Esophagus squamous epithelium (tissue), 5 donors: ENCODE measurements at regions not wholly inside any gene's neighbourhood (a gene's known extent, or its start where the extent isn't known, plus 50 kb on each side); places are given as distances from the start of the nearest gene placed in this dataset.

Source experiments
- DNase-seq: peaks from one replicate; lab custom pipeline; 2025; lab: John Stamatoyannopoulos, UW
- H3K27ac ChIP-seq, 4 donors: fragments of 200-600 bp; sonication (generic); one replicate each; pipeline ENCODE4 v1.5.1; 2016 to 2019; ENCODE audit warnings: mild to moderate bottlenecking in 1 of 4
- H3K27me3 ChIP-seq, 4 donors: fragments of 200-600 bp; sonication (generic); 1 replicate in 3 of 4; 2 replicates in 1 of 4; pipeline versions ENCODE4 v1.5.1 to v1.6.0; 2017 to 2021; ENCODE audit warnings: antibody characterized with exemption in 1 of 4
- H3K36me3 ChIP-seq, 3 donors: fragments of 200-600 bp; sonication (generic); one replicate each; pipeline ENCODE4 v1.5.1; 2016 to 2019
- H3K4me1 ChIP-seq, 3 donors: fragments of 200-600 bp; sonication (generic); one replicate each; pipeline ENCODE4 v1.5.1; 2017 to 2019
- H3K4me3 ChIP-seq, 4 donors: fragments of 200-600 bp; sonication (generic); 1 replicate in 3 of 4; 2 replicates in 1 of 4; pipeline ENCODE4 v1.5.1; 2016 to 2019; ENCODE audit warnings: mild to moderate bottlenecking in 2 of 4, moderate library complexity in 1 of 4
- H3K9me3 ChIP-seq, 3 donors: fragments of 200-600 bp; sonication (generic); one replicate each; pipeline ENCODE4 v1.5.1; 2016 to 2019
- POLR2A ChIP-seq, 4 donors: fragments of 450-650 bp; IDR thresholded peaks; one replicate each; pipeline ENCODE4 v1.6.1; 2017; ENCODE audit warnings: antibody characterized with exemption in 4 of 4, mild to moderate bottlenecking in 4 of 4, moderate library complexity in 3 of 4
- WGBS, 2 donors: methylation state at CpG; one replicate each; pipeline ENCODE4 v1.1.5; 2018; 5-methylcytosine and 5-hydroxymethylcytosine counted together
- intact Hi-C: fragments of 100-400 bp; cut with DNase I; formaldehyde crosslinking; loops from one replicate; pipeline ENCODE4 v1.15.0; 2022
- TF ChIP-seq, protein P1 (sequence below), 6 experiments: fragments of 450-650 bp in 4 of 6; fragments of 200-600 bp in 2 of 6; sonication (generic) in 2 of 6; IDR thresholded peaks; one replicate each; pipeline ENCODE4 v1.5.1; 2016 to 2019; ENCODE audit warnings: antibody characterized with exemption in 6 of 6, mild to moderate bottlenecking in 4 of 6, moderate library complexity in 4 of 6
- donor health status: DM: yes; HTN: yes; CAD: no.

DNA sequence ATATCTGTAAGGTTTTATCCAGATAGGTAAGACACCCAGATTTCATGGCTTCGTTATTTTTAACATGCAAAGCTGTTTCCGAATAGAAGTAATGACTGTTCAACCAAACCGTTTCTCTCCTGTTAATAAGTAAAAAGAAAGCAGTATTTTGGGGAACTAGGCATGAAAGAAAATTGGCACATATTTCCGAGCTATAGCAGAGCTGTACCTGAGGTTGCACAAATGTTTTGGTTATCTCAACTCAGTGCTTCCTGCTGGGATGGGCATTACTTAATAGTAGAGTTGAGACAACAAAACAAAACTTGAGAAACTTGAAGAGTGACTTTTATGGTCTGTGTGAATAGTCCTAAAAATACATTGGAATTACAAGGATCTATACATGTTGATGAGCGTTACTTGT is 564.3 kb upstream of the SORCS1 start:
- Histone ChIP-seq H3K27ac (no peak overlapping the region), H3K4me3 (no peak overlapping the region), H3K9me3 (peaks cover 0 to 20% (median 11%) of the 10 kb centered on the region in 3 donors), H3K27me3 (no peaks in the 10 kb centered on the region), H3K4me1 (no peaks in the 10 kb centered on the region), H3K36me3 (no peaks in the 10 kb centered on the region)
- WGBS, 2 donors, result 25 to 39% methylated on average over 5 of the region's 5 CpGs
- intact Hi-C loops, result no loop called here
- DNase-seq, result no peak
- TF ChIP-seq, protein P1, sequence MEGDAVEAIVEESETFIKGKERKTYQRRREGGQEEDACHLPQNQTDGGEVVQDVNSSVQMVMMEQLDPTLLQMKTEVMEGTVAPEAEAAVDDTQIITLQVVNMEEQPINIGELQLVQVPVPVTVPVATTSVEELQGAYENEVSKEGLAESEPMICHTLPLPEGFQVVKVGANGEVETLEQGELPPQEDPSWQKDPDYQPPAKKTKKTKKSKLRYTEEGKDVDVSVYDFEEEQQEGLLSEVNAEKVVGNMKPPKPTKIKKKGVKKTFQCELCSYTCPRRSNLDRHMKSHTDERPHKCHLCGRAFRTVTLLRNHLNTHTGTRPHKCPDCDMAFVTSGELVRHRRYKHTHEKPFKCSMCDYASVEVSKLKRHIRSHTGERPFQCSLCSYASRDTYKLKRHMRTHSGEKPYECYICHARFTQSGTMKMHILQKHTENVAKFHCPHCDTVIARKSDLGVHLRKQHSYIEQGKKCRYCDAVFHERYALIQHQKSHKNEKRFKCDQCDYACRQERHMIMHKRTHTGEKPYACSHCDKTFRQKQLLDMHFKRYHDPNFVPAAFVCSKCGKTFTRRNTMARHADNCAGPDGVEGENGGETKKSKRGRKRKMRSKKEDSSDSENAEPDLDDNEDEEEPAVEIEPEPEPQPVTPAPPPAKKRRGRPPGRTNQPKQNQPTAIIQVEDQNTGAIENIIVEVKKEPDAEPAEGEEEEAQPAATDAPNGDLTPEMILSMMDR (IDR thresholded peaks at IDR 0.05), result no peak
- no peak for TF ChIP-seq POLR2A (IDR thresholded peaks at IDR 0.05)

DNA sequence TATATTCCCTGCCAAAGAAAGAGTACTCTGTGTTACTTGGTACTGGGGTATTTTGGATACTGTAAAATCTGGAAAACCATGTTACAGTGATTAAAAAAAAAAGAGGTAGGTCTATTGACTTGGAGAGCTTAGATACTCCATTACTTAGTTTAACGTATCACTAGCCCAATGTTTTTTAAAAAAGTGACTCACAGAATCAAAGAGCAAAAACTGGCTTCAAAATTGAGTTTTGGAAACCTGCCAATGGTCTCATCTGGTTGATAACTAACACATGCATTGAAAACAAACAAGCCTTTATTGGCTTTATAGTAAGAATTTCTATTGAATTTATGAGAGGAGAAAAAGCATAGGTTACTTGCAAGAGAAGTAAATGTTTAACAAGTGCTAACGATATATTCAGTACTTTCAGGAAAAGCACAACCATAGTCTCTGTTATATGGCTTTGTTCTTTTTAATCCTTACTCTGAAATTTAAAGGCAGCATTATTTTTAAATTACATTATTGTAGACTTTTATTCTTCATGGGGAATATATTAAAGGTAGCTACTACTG is 563.3 kb upstream of the SORCS1 start:
- Histone ChIP-seq H3K27ac (no peak overlapping the region), H3K4me1 (no peaks in the 10 kb centered on the region), H3K4me3 (no peak overlapping the region), H3K9me3 (peaks cover 0 to 14% (median 9%) of the 10 kb centered on the region in 3 donors), H3K27me3 (no peaks in the 10 kb centered on the region), H3K36me3 (no peaks in the 10 kb centered on the region)
- WGBS, 2 donors, result 20 to 25% methylated on average over 2 of the region's 2 CpGs
- no peak for DNase-seq
- TF ChIP-seq POLR2A (IDR thresholded peaks at IDR 0.05), result no peak
- TF ChIP-seq, protein P1 (IDR thresholded peaks at IDR 0.05), result no peak
- intact Hi-C loops, result no loop called here

DNA sequence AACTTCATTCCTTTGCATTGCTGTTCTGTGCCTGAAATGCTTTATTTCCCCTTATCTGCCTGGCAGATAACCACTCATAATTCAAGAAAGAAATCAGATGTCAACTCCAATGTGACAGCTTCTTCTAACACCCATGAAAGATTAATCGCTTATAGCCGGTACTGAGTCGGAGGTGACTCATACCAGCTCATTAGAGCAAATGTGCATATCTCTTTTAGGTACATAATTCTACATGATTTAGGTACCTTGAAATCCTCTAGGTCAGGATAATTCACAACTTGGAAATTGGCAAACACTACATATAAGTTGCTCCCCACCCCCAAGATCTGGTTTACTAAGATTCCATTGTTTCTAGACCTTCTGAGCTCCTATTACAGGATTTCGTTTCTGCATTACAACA is 554.4 kb upstream of the SORCS1 start:
- no peak for DNase-seq
- Histone ChIP-seq H3K36me3 (no peaks in the 10 kb centered on the region), H3K4me3 (no peak overlapping the region), H3K9me3 (peaks cover 0 to under 1% (median 0%) of the 10 kb centered on the region in 3 donors), H3K27me3 (no peaks in the 10 kb centered on the region), H3K27ac (no peak overlapping the region), H3K4me1 (no peaks in the 10 kb centered on the region)
- intact Hi-C loops, result no loop called here
- TF ChIP-seq, protein P1 (IDR thresholded peaks at IDR 0.05), result no peak
- no peak for TF ChIP-seq POLR2A (IDR thresholded peaks at IDR 0.05)
- 59 to 93% methylated on average over 4 of the region's 4 CpGs for WGBS, 2 donors

DNA sequence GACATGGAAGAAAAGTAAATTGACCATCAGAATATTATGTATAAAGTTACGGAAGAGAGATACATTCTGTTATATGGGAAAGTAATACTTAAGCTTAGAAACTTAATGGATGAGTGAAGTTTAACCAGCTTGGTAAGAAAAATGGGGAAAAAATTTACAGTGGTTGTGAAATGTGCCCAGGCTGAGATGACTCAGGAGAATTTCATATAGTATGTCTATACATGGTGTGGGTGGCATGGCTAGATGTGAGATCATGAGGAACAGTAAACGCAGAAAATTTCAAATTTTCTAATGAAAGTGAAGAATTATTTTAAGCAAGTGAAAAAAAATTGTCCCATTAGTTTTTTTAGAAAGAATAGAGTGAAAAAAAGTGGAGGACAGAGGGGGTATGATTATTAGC is 552.5 kb upstream of the SORCS1 start:
- intact Hi-C loops, result no loop called here
- WGBS, 2 donors, result 75 to 79% methylated on average over 2 of the region's 2 CpGs
- no peaks in the 10 kb centered on the region for H3K27me3 ChIP-seq
- no peaks in the 10 kb centered on the region for H3K9me3 ChIP-seq
- H3K36me3 ChIP-seq, result no peaks in the 10 kb centered on the region
- DNase-seq, result no peak
- H3K4me3 ChIP-seq, result no peak overlapping the region
- no peaks in the 10 kb centered on the region for H3K4me1 ChIP-seq
- no peak overlapping the region for H3K27ac ChIP-seq
- TF ChIP-seq POLR2A (IDR thresholded peaks at IDR 0.05), result no peak
- TF ChIP-seq, protein P1 (IDR thresholded peaks at IDR 0.05), result no peak

DNA sequence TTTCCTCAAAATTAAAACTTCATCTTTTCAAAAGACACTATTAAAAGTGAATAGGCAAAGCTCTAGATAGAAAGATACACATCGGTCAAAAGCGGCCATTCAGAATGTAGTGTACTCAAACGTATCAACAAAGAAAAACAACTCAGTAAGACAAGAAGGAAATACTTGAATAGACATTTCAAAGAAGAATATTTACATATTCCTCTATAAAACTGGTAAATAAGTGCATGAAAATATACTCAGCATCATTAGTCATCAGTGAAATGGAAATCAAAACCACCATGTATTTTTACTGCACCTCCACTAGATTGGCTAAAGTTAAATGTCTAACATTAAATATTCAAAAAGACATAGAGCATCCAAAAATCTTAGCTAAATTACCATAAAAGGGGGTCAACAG is 551.1 kb upstream of the SORCS1 start:
- DNase-seq, result no peak
- intact Hi-C loops, result no loop called here
- H3K4me1 ChIP-seq, result no peaks in the 10 kb centered on the region
- no peak overlapping the region for H3K4me3 ChIP-seq
- no peaks in the 10 kb centered on the region for H3K9me3 ChIP-seq
- TF ChIP-seq, protein P1 (IDR thresholded peaks at IDR 0.05), result no peak
- no peak for TF ChIP-seq POLR2A (IDR thresholded peaks at IDR 0.05)
- H3K27ac ChIP-seq, result no peak overlapping the region
- H3K36me3 ChIP-seq, result no peaks in the 10 kb centered on the region
- 73 to 78% methylated on average over 3 of the region's 3 CpGs for whole genome bisulfite sequencing, 2 donors
- no peaks in the 10 kb centered on the region for H3K27me3 ChIP-seq
